ENCODE measurements at regions not wholly inside any gene's neighbourhood (a gene's known extent, or its start where the extent isn't known, plus 50 kb on each side); places are given as distances from the start of the nearest gene placed in this dataset.

- H3K4me3 ChIP-seq (replicated peaks in 1 of 4; ENCODE audit: control extremely low read depth in 1 of 4, insufficient read depth in 1 of 4, low read depth in 3 of 4, low read length in 4 of 4), result no peak overlapping the region
- no peak overlapping the region for H2AFZ ChIP-seq (ENCODE audit: low read length)
- H3K27ac ChIP-seq (ENCODE audit: insufficient read depth, low read length), result no peak overlapping the region
- peaks cover 22% of the 10 kb centered on the region for H3K4me1 ChIP-seq (ENCODE audit: control insufficient read depth, extremely low read depth, insufficient read depth, low read length)
- no peaks in the 10 kb centered on the region for H3K79me2 ChIP-seq (ENCODE audit: control insufficient read depth, insufficient read depth, low read length)
- H3K4me2 ChIP-seq (ENCODE audit: extremely low read depth, insufficient read depth, low read length), result no peak overlapping the region
- no peaks in the 10 kb centered on the region for H3K9me3 ChIP-seq (ENCODE audit: control insufficient read depth, insufficient read depth, low read depth, low read length)
- no peak for TF ChIP-seq CTCF (conservative IDR thresholded peaks at IDR 0.05 in 1 of 2, IDR thresholded peaks at IDR 0.05 in 1 of 2; ENCODE audit: low read depth in 1 of 2, low read length in 2 of 2)
- H4K20me1 ChIP-seq (ENCODE audit: control insufficient read depth, extremely low read depth, insufficient read depth, low read length), result no peaks in the 10 kb centered on the region
- no peak for DNase-seq (ENCODE audit: low read depth in 2 of 2)
- H3K36me3 ChIP-seq (ENCODE audit: control insufficient read depth, insufficient read depth, low read length), result peaks cover 3% of the 10 kb centered on the region
- no peak overlapping the region for H3K9ac ChIP-seq (ENCODE audit: insufficient read depth, low read length)
- no peaks in the 10 kb centered on the region for H3K27me3 ChIP-seq (ENCODE audit: control insufficient read depth, insufficient read depth, low read length)
These were observed 53.2 kb downstream of the RIN2 start for GRCh38 chr20:19811231-19811630.

GRCh38 chr20:19812056-19812455, 54.0 kb downstream of the RIN2 start:
- Histone ChIP-seq H3K4me2 (ENCODE audit: extremely low read depth, insufficient read depth, low read length) (no peak overlapping the region), H3K9ac (ENCODE audit: insufficient read depth, low read length) (no peak overlapping the region), H3K9me3 (ENCODE audit: control insufficient read depth, insufficient read depth, low read depth, low read length) (no peaks in the 10 kb centered on the region), H3K27me3 (ENCODE audit: control insufficient read depth, insufficient read depth, low read length) (no peaks in the 10 kb centered on the region), H3K27ac (ENCODE audit: insufficient read depth, low read length) (no peak overlapping the region), H3K79me2 (ENCODE audit: control insufficient read depth, insufficient read depth, low read length) (no peaks in the 10 kb centered on the region), H4K20me1 (ENCODE audit: control insufficient read depth, extremely low read depth, insufficient read depth, low read length) (no peaks in the 10 kb centered on the region), H3K4me1 (ENCODE audit: control insufficient read depth, extremely low read depth, insufficient read depth, low read length) (peaks cover 21% of the 10 kb centered on the region), H2AFZ (ENCODE audit: low read length) (no peak overlapping the region), H3K4me3 (replicated peaks in 1 of 4; ENCODE audit: control extremely low read depth in 1 of 4, insufficient read depth in 1 of 4, low read depth in 3 of 4, low read length in 4 of 4) (no peak overlapping the region), H3K36me3 (ENCODE audit: control insufficient read depth, insufficient read depth, low read length) (peaks cover 3% of the 10 kb centered on the region)
- no peak for TF ChIP-seq EZH2 (IDR thresholded peaks at IDR 0.05; ENCODE audit: low read length, missing control alignments)
- no peak for TF ChIP-seq CTCF (conservative IDR thresholded peaks at IDR 0.05 in 1 of 2, IDR thresholded peaks at IDR 0.05 in 1 of 2; ENCODE audit: low read depth in 1 of 2, low read length in 2 of 2)
- DNase-seq (ENCODE audit: low read depth in 2 of 2), result peak in 1 of 2 donors; percentile 65

GRCh38 chr20:19812696-19813095, 54.6 kb downstream of the RIN2 start:
- no peak overlapping the region for H3K27ac ChIP-seq (ENCODE audit: insufficient read depth, low read length)
- no peak for DNase-seq (ENCODE audit: low read depth in 2 of 2)
- H3K9me3 ChIP-seq (ENCODE audit: control insufficient read depth, insufficient read depth, low read depth, low read length), result no peaks in the 10 kb centered on the region
- H3K36me3 ChIP-seq (ENCODE audit: control insufficient read depth, insufficient read depth, low read length), result peaks cover 3% of the 10 kb centered on the region
- H3K4me2 ChIP-seq (ENCODE audit: extremely low read depth, insufficient read depth, low read length), result no peak overlapping the region
- no peak overlapping the region for H3K4me3 ChIP-seq (replicated peaks in 1 of 4; ENCODE audit: control extremely low read depth in 1 of 4, insufficient read depth in 1 of 4, low read depth in 3 of 4, low read length in 4 of 4)
- no peaks in the 10 kb centered on the region for H3K27me3 ChIP-seq (ENCODE audit: control insufficient read depth, insufficient read depth, low read length)
- H2AFZ ChIP-seq (ENCODE audit: low read length), result no peak overlapping the region
- no peaks in the 10 kb centered on the region for H3K79me2 ChIP-seq (ENCODE audit: control insufficient read depth, insufficient read depth, low read length)
- no peak overlapping the region for H3K9ac ChIP-seq (ENCODE audit: insufficient read depth, low read length)
- no peaks in the 10 kb centered on the region for H4K20me1 ChIP-seq (ENCODE audit: control insufficient read depth, extremely low read depth, insufficient read depth, low read length)
- TF ChIP-seq EZH2 (IDR thresholded peaks at IDR 0.05; ENCODE audit: low read length, missing control alignments) (no peak), CTCF (conservative IDR thresholded peaks at IDR 0.05 in 1 of 2, IDR thresholded peaks at IDR 0.05 in 1 of 2; ENCODE audit: low read depth in 1 of 2, low read length in 2 of 2) (no peak)
- peaks cover 22% of the 10 kb centered on the region for H3K4me1 ChIP-seq (ENCODE audit: control insufficient read depth, extremely low read depth, insufficient read depth, low read length)
